NB4 (cell line): ENCODE measurements at regions not wholly inside any gene's neighbourhood (a gene's known extent, or its start where the extent isn't known, plus 50 kb on each side); places are given as distances from the start of the nearest gene placed in this dataset.

ENCODE experiments used
- DNase-seq: peaks from one replicate; pipeline ENCODE4 v3.0.0; 2010; ENCODE audit warnings: low read depth
- H3K4me3 ChIP-seq: one replicate; pipeline ENCODE4 v1.5.1; 2011; ENCODE audit warnings: mild to moderate bottlenecking, low read depth, low read length, moderate library complexity
- CTCF ChIP-seq: IDR thresholded peaks from one replicate; pipeline ENCODE4 v1.5.1; 2012; ENCODE audit warnings: low read depth, low read length
- MAX ChIP-seq: IDR thresholded peaks from 2 replicates; pipeline ENCODE4 v1.6.1; 2011; ENCODE audit warnings: low read depth, low read length
- MYC ChIP-seq: IDR thresholded peaks from 2 replicates; pipeline ENCODE4 v1.6.1; 2011; ENCODE audit warnings: low read depth, low read length
- POLR2A ChIP-seq: IDR thresholded peaks from 2 replicates; pipeline ENCODE4 v1.6.1; 2011; ENCODE audit warnings: mild to moderate bottlenecking; ENCODE audit not compliant: insufficient read length; ENCODE audit errors: extremely low read depth

- TF ChIP-seq CTCF (no peak), POLR2A (no peak), MYC (no peak), MAX (no peak)
- DNase-seq = no peak
- no peak overlapping the region for H3K4me3 ChIP-seq
Measured at GRCh38 chr2:83574614-83575013, 884.5 kb downstream of the SUCLG1 start.

GRCh38 chr2:83573060-83573459 lies 886.0 kb downstream of the SUCLG1 start:
- no peak overlapping the region for H3K4me3 ChIP-seq
- no peak for DNase-seq
- TF ChIP-seq MYC (no peak), MAX (no peak), CTCF (no peak), POLR2A (no peak)

- no peak for DNase-seq
- no peak overlapping the region for H3K4me3 ChIP-seq
- TF ChIP-seq MAX = no peak
- no peak for TF ChIP-seq MYC
- TF ChIP-seq POLR2A = no peak
- no peak for TF ChIP-seq CTCF
Measured at GRCh38 chr2:83572400-83572799, 886.7 kb downstream of the SUCLG1 start.

GRCh38 chr2:83567551-83567950 lies 891.5 kb downstream of the SUCLG1 start:
- DNase-seq = no peak
- no peak overlapping the region for H3K4me3 ChIP-seq
- no peak for TF ChIP-seq MYC
- TF ChIP-seq CTCF = no peak
- no peak for TF ChIP-seq POLR2A
- no peak for TF ChIP-seq MAX

GRCh38 chr2:83565626-83566025 lies 893.5 kb downstream of the SUCLG1 start:
- TF ChIP-seq MAX = no peak
- TF ChIP-seq CTCF = no peak
- no peak for TF ChIP-seq POLR2A
- no peak for TF ChIP-seq MYC
- DNase-seq = no peak

GRCh38 chr2:83565181-83565580 lies 893.9 kb downstream of the SUCLG1 start:
- no peak for TF ChIP-seq MAX
- no peak for TF ChIP-seq CTCF
- TF ChIP-seq POLR2A = no peak
- no peak for TF ChIP-seq MYC
- no peak for DNase-seq
- H3K4me3 ChIP-seq = no peak overlapping the region

More at GRCh38 chr2:83565626-83566025, 893.5 kb downstream of the SUCLG1 start:
- no peak overlapping the region for H3K4me3 ChIP-seq
